ENCODE measurements at regions not wholly inside any gene's neighbourhood (a gene's known extent, or its start where the extent isn't known, plus 50 kb on each side); places are given as distances from the start of the nearest gene placed in this dataset.

GRCh38 chr4:14880805-14881204 lies 121.5 kb upstream of the CPEB2 start:
- TF ChIP-seq, protein P1, sequence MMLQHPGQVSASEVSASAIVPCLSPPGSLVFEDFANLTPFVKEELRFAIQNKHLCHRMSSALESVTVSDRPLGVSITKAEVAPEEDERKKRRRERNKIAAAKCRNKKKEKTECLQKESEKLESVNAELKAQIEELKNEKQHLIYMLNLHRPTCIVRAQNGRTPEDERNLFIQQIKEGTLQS (IDR thresholded peaks at IDR 0.05; ENCODE audit: insufficient read depth, low read depth, low read length), result no peak
- TF ChIP-seq CTCF (IDR thresholded peaks at IDR 0.05; ENCODE audit: control extremely low read depth in 1 of 3, insufficient read depth in 1 of 3, low read depth in 1 of 3, low read length in 3 of 3) (no peak), POLR2A (IDR thresholded peaks at IDR 0.05; ENCODE audit: control extremely low read depth in 1 of 2, low read depth in 2 of 2, low read length in 2 of 2) (no peak)

Data from H1 (cell line).